ENCODE measurements at regions not wholly inside any gene's neighbourhood (a gene's known extent, or its start where the extent isn't known, plus 50 kb on each side); places are given as distances from the start of the nearest gene placed in this dataset.

- intact Hi-C loops (cut with micrococcal nuclease; ENCODE audit: unreplicated experiment) = no loop called here
- no TSS peak for BruUV-seq (replicated peaks)
- no peak for TF ChIP-seq CTCF (conservative IDR thresholded peaks at IDR 0.05; ENCODE audit: low read length)
Measured at GRCh38 chr6:22231050-22231449, 65.8 kb downstream of the PRL start.

GRCh38 chr6:22231616-22232015 is 65.2 kb downstream of the PRL start:
- intact Hi-C loops (cut with micrococcal nuclease; ENCODE audit: unreplicated experiment) = no loop called here
- Histone ChIP-seq H3K4me1 (ENCODE audit: insufficient read depth, low read length, poor library complexity, severe bottlenecking) (no peaks in the 10 kb centered on the region), H3K79me2 (ENCODE audit: insufficient read depth, low read depth, low read length) (no peaks in the 10 kb centered on the region), H3K9me2 (ENCODE audit: insufficient read depth, low read length) (no peaks in the 10 kb centered on the region), H3K36me3 (ENCODE audit: insufficient read depth, low read length) (no peaks in the 10 kb centered on the region), H4K20me1 (ENCODE audit: insufficient read depth, low read length) (no peaks in the 10 kb centered on the region), H3K27ac (ENCODE audit: low read depth, low read length, poor library complexity, severe bottlenecking) (no peak overlapping the region), H3K9me3 (ENCODE audit: low read length) (no peaks in the 10 kb centered on the region), H2AFZ (ENCODE audit: low read length) (no peak overlapping the region), H3K4me2 (ENCODE audit: low read length) (no peak overlapping the region), H3K4me3 (ENCODE audit: low read depth, low read length, poor library complexity, severe bottlenecking) (no peak overlapping the region)
- TF ChIP-seq EZH2phosphoT487 (IDR thresholded peaks at IDR 0.05; ENCODE audit: borderline replicate concordance, low read depth, low read length) (no peak), CTCF (conservative IDR thresholded peaks at IDR 0.05; ENCODE audit: low read length) (no peak)
- ChIA-PET CTCF (ENCODE audit: unreplicated experiment) (no interaction called here), POLR2A (no interaction called here)
- no TSS peak for BruUV-seq (replicated peaks)
- no peak for DNase-seq (ENCODE audit: low spot score)

More at GRCh38 chr6:22231050-22231449, 65.8 kb downstream of the PRL start:
- no peaks in the 10 kb centered on the region for H3K9me3 ChIP-seq (ENCODE audit: low read length)
- no peaks in the 10 kb centered on the region for H4K20me1 ChIP-seq (ENCODE audit: insufficient read depth, low read length)
- ChIA-PET CTCF (ENCODE audit: unreplicated experiment) (no interaction called here), POLR2A (no interaction called here)
- no peaks in the 10 kb centered on the region for H3K9me2 ChIP-seq (ENCODE audit: insufficient read depth, low read length)
- no peak overlapping the region for H3K27ac ChIP-seq (ENCODE audit: low read depth, low read length, poor library complexity, severe bottlenecking)
- no peak overlapping the region for H3K4me2 ChIP-seq (ENCODE audit: low read length)
- H3K36me3 ChIP-seq (ENCODE audit: insufficient read depth, low read length) = no peaks in the 10 kb centered on the region
- H2AFZ ChIP-seq (ENCODE audit: low read length) = no peak overlapping the region
- H3K4me3 ChIP-seq (ENCODE audit: low read depth, low read length, poor library complexity, severe bottlenecking) = no peak overlapping the region
- no peak for DNase-seq (ENCODE audit: low spot score)
- H3K4me1 ChIP-seq (ENCODE audit: insufficient read depth, low read length, poor library complexity, severe bottlenecking) = no peaks in the 10 kb centered on the region
- H3K79me2 ChIP-seq (ENCODE audit: insufficient read depth, low read depth, low read length) = no peaks in the 10 kb centered on the region

GRCh38 chr6:22236626-22237414 is 60.0 kb downstream of the PRL start:
- ChIA-PET POLR2A (interaction anchor here (0.6 kb wide), 1 partner anchor 46 kb away, joined by 3 read pairs; no protein-coding TSS in a partner anchor), CTCF (ENCODE audit: unreplicated experiment) (no interaction called here)
- no peaks in the 10 kb centered on the region for H3K9me2 ChIP-seq (ENCODE audit: insufficient read depth, low read length)
- H3K4me3 ChIP-seq (ENCODE audit: low read depth, low read length, poor library complexity, severe bottlenecking) = no peak overlapping the region
- no peaks in the 10 kb centered on the region for H3K79me2 ChIP-seq (ENCODE audit: insufficient read depth, low read depth, low read length)
- intact Hi-C loops (cut with micrococcal nuclease; ENCODE audit: unreplicated experiment) = no loop called here
- no peak overlapping the region for H2AFZ ChIP-seq (ENCODE audit: low read length)
- no peak overlapping the region for H3K4me2 ChIP-seq (ENCODE audit: low read length)
- BruUV-seq (replicated peaks) = no TSS peak
- no peaks in the 10 kb centered on the region for H3K9me3 ChIP-seq (ENCODE audit: low read length)
- H4K20me1 ChIP-seq (ENCODE audit: insufficient read depth, low read length) = no peaks in the 10 kb centered on the region
- no peaks in the 10 kb centered on the region for H3K36me3 ChIP-seq (ENCODE audit: insufficient read depth, low read length)
- H3K27ac ChIP-seq (ENCODE audit: low read depth, low read length, poor library complexity, severe bottlenecking) = no peak overlapping the region
- DNase-seq (ENCODE audit: low spot score) = no peak
- TF ChIP-seq EZH2phosphoT487 (IDR thresholded peaks at IDR 0.05; ENCODE audit: borderline replicate concordance, low read depth, low read length) (no peak), CTCF (conservative IDR thresholded peaks at IDR 0.05; ENCODE audit: low read length) (no peak)
- H3K4me1 ChIP-seq (ENCODE audit: insufficient read depth, low read length, poor library complexity, severe bottlenecking) = no peaks in the 10 kb centered on the region
